SK-N-SH (cell line): ENCODE measurements at regions not wholly inside any gene's neighbourhood (a gene's known extent, or its start where the extent isn't known, plus 50 kb on each side); places are given as distances from the start of the nearest gene placed in this dataset.

Source experiments
- CTCF ChIA-PET: fragments of 300-600, 350-600 bp; formaldehyde crosslinking; extraction: SDS; loops from one replicate; lab custom pipeline; 2021; lab: Yijun Ruan, JAX
- POLR2A ChIA-PET: fragments of 350-600 bp; sonication (Branson Sonifier 250); formaldehyde crosslinking; extraction: SDS; loops from one replicate; lab custom pipeline; 2020; ENCODE audit warnings: antibody characterized with exemption, inconsistent platforms; lab: Yijun Ruan, JAX
- DNase-seq: peaks from one replicate; pipeline ENCODE4 v3.0.0; 2012
- H2AFZ ChIP-seq: fragments of 200-600 bp; sonication (generic); 2 replicates; pipeline ENCODE4 v1.8.1; 2016; ENCODE audit warnings: antibody characterized with exemption, mild to moderate bottlenecking, low read depth
- H3F3A ChIP-seq: fragments of 200-600 bp; sonication (generic); replicated peaks from 2 replicates; pipeline ENCODE3; 2016; ENCODE audit warnings: antibody characterized with exemption, mild to moderate bottlenecking; ENCODE audit not compliant: insufficient read depth
- H3K27ac ChIP-seq, 2 experiments: fragments of 200-500 bp in 1 of 2; fragments of 200-600 bp in 1 of 2; sonication (Bioruptor generic) in 1 of 2; sonication (generic), shearing (Covaris generic) in 1 of 2; 2 replicates each; pipeline versions ENCODE4 v1.5.1 to v1.6.1; 2014 to 2016; ENCODE audit warnings: low read depth in 2 of 2, inconsistent platforms in 1 of 2, low read length in 1 of 2, mild to moderate bottlenecking in 1 of 2, mixed read lengths in 1 of 2
- H3K27me3 ChIP-seq: fragments of 200-600 bp; sonication (generic), shearing (Covaris generic); 2 replicates; pipeline ENCODE4 v1.6.1; 2016; ENCODE audit warnings: mixed run types; ENCODE audit not compliant: insufficient read depth
- H3K36me3 ChIP-seq, 2 experiments: fragments of 200-500 bp in 1 of 2; fragments of 200-600 bp in 1 of 2; sonication (Bioruptor generic) in 1 of 2; sonication (generic) in 1 of 2; replicated peaks in 1 of 2; 2 replicates each; pipeline versions ENCODE3 to v1.5.1; 2014 to 2016; ENCODE audit warnings: low read length in 1 of 2, mild to moderate bottlenecking in 1 of 2; ENCODE audit not compliant: insufficient read depth in 2 of 2, control insufficient read depth in 1 of 2
- H3K4me1 ChIP-seq, 2 experiments: fragments of 200-500 bp in 1 of 2; fragments of 200-600 bp in 1 of 2; sonication (Bioruptor generic) in 1 of 2; sonication (generic), shearing (Covaris generic) in 1 of 2; 2 replicates each; pipeline versions ENCODE4 v1.5.1 to v1.6.1; 2014 to 2016; ENCODE audit warnings: low read depth in 1 of 2, low read length in 1 of 2, mixed run types in 1 of 2; ENCODE audit not compliant: insufficient read depth in 2 of 2, control insufficient read depth in 1 of 2
- H3K4me2 ChIP-seq: fragments of 200-600 bp; sonication (generic), shearing (Covaris generic); 2 replicates; pipeline ENCODE4 v1.6.1; 2017; ENCODE audit warnings: mixed run types
- H3K4me3 ChIP-seq, 2 experiments: fragments of 200-500 bp in 1 of 2; fragments of 200-600 bp in 1 of 2; sonication (Bioruptor generic) in 1 of 2; sonication (generic), shearing (Covaris generic) in 1 of 2; 2 replicates each; pipeline versions ENCODE4 v1.5.1 to v1.8.1; 2014 to 2016; ENCODE audit warnings: low read depth in 2 of 2, inconsistent platforms in 1 of 2, low read length in 1 of 2, mild to moderate bottlenecking in 1 of 2, mixed read lengths in 1 of 2, moderate library complexity in 1 of 2
- H3K79me2 ChIP-seq: fragments of 200-600 bp; sonication (generic); 2 replicates; pipeline ENCODE4 v1.8.1; 2017; ENCODE audit warnings: mild to moderate bottlenecking; ENCODE audit not compliant: insufficient read depth
- H3K9ac ChIP-seq: fragments of 200-600 bp; sonication (generic); 2 replicates; pipeline ENCODE4 v1.6.1; 2017; ENCODE audit warnings: mixed run types
- H3K9me2 ChIP-seq: fragments of 200-600 bp; sonication (generic); 2 replicates; pipeline ENCODE4 v1.6.1; 2017; ENCODE audit warnings: mixed run types
- H3K9me3 ChIP-seq: fragments of 200-600 bp; sonication (generic); 2 replicates; pipeline ENCODE4 v1.6.1; 2017; ENCODE audit warnings: mixed run types, mild to moderate bottlenecking, moderate library complexity
- H4K20me1 ChIP-seq: fragments of 200-600 bp; sonication (generic); 2 replicates; pipeline ENCODE4 v1.6.1; 2017; ENCODE audit warnings: mild to moderate bottlenecking, mixed run types; ENCODE audit not compliant: insufficient read depth
- CHD2 ChIP-seq: fragments of 150-350 bp; IDR thresholded peaks from 2 replicates; pipeline ENCODE4 v1.6.1; 2018; ENCODE audit warnings: low read length; ENCODE audit not compliant: partially characterized antibody
- EZH2phosphoT487 ChIP-seq: fragments of 200-600 bp; sonication (generic); IDR thresholded peaks from 2 replicates; pipeline ENCODE4 v1.6.1; 2017; ENCODE audit warnings: low read depth, mixed run types, mild to moderate bottlenecking, antibody characterized with exemption, moderate library complexity, borderline replicate concordance
- FOXJ3 ChIP-seq: sonication (generic); formaldehyde crosslinking; IDR thresholded peaks from 2 replicates; pipeline ENCODE4 v1.5.1; 2020; ENCODE audit warnings: mild to moderate bottlenecking, missing genetic modification reagents
- GATA2 ChIP-seq: sonication (generic); formaldehyde crosslinking; IDR thresholded peaks from 2 replicates; pipeline ENCODE4 v1.5.0; 2020; ENCODE audit warnings: mild to moderate bottlenecking, missing genetic modification reagents
- IRF3 ChIP-seq: fragments of 150-350 bp; IDR thresholded peaks from 2 replicates; pipeline ENCODE4 v1.6.1; 2016; ENCODE audit warnings: mild to moderate bottlenecking, low read depth, low read length
- JUND ChIP-seq: IDR thresholded peaks from 2 replicates; pipeline ENCODE4 v1.4.0; 2012
- NFIC ChIP-seq: IDR thresholded peaks from 2 replicates; pipeline ENCODE4 v1.4.0; 2012; ENCODE audit warnings: borderline replicate concordance
- NRF1 ChIP-seq: IDR thresholded peaks from 2 replicates; pipeline ENCODE4 v1.6.1; 2012; ENCODE audit warnings: low read depth, mild to moderate bottlenecking, low read length
- PBX3 ChIP-seq: IDR thresholded peaks from 2 replicates; pipeline ENCODE4; 2012
- POLR2AphosphoS5 ChIP-seq: IDR thresholded peaks from 2 replicates; pipeline ENCODE4 v1.6.1; 2012; ENCODE audit warnings: low read depth, low read length
- RCOR1 ChIP-seq: fragments of 150-350 bp; IDR thresholded peaks from 2 replicates; pipeline ENCODE4 v1.6.1; 2017; ENCODE audit warnings: antibody characterized with exemption, low read length
- REST ChIP-seq: IDR thresholded peaks from 2 replicates; pipeline ENCODE4 v1.6.1; 2012; ENCODE audit warnings: mild to moderate bottlenecking, low read depth, low read length, moderate library complexity
- SIN3A ChIP-seq: IDR thresholded peaks from 2 replicates; pipeline ENCODE4 v1.6.1; 2012; ENCODE audit warnings: low read depth, mild to moderate bottlenecking, low read length, moderate library complexity, borderline replicate concordance
- SMC3 ChIP-seq: IDR thresholded peaks from 2 replicates; pipeline ENCODE4 v1.6.1; 2012; ENCODE audit warnings: low read depth, low read length, improper control_type of control experiment
- TCF12 ChIP-seq: IDR thresholded peaks from 2 replicates; pipeline ENCODE4 v1.4.0; 2012
- TEAD4 ChIP-seq: IDR thresholded peaks from 2 replicates; pipeline ENCODE4 v1.4.0; 2012; ENCODE audit warnings: mild to moderate bottlenecking, borderline replicate concordance; ENCODE audit not compliant: insufficient read depth
- USF1 ChIP-seq: IDR thresholded peaks from 2 replicates; pipeline ENCODE4 v1.4.0; 2012; ENCODE audit warnings: low read depth, borderline replicate concordance
- YY1 ChIP-seq: IDR thresholded peaks from 2 replicates; pipeline ENCODE4 v1.4.0; 2012; ENCODE audit warnings: low read depth, mild to moderate bottlenecking
- ZBTB33 ChIP-seq: IDR thresholded peaks from 2 replicates; pipeline ENCODE4 v1.4.0; 2012; ENCODE audit warnings: low read depth, borderline replicate concordance
- WGBS: methylation state at CpG from one replicate; pipeline ENCODE4 v1.1.6; 2017; ENCODE audit warnings: low lambda C conversion rate; 5-methylcytosine and 5-hydroxymethylcytosine counted together

- Histone ChIP-seq H3K9me2 (no peaks in the 10 kb centered on the region), H3K36me3 (no peaks in the 10 kb centered on the region), H3K27me3 (no peaks in the 10 kb centered on the region), H3F3A (no peaks in the 10 kb centered on the region), H3K79me2 (no peaks in the 10 kb centered on the region), H4K20me1 (no peaks in the 10 kb centered on the region), H3K4me2 (no peak overlapping the region), H3K4me1 (peaks cover 0 to 31% of the 10 kb centered on the region in 2 experiments; a peak in 1 of 4 replicates), H3K9me3 (no peaks in the 10 kb centered on the region; the same call in 1 of the 2 replicates), H3K4me3 (no peak overlapping the region), H3K9ac (no peak overlapping the region), H2AFZ (no peak overlapping the region), H3K27ac (no peak overlapping the region)
- no peak for DNase-seq
- 50% methylated on average over 12 of the region's 22 CpGs for WGBS
- CTCF ChIA-PET: interaction anchor here (1.0 to 1.1 kb wide), 2 partner anchors 12 to 1533 kb away, joined by 3 read pairs; no protein-coding TSS in a partner anchor
- TF ChIP-seq CHD2 (no peak), TCF12 (no peak), RCOR1 (no peak), SMC3 (no peak), REST (no peak), FOXJ3 (CRISPR knock-in tag) (no peak), IRF3 (no peak), PBX3 (no peak), USF1 (no peak), YY1 (no peak), GATA2 (CRISPR knock-in tag) (no peak), NFIC (no peak), POLR2AphosphoS5 (no peak), SIN3A (no peak), TEAD4 (no peak), JUND (no peak), EZH2phosphoT487 (no peak), ZBTB33 (no peak), NRF1 (no peak)
- POLR2A ChIA-PET: no interaction called here
These were observed 178.1 kb upstream of the PPP2R2D start for GRCh38 chr10:131722525-131723264.
